ENCODE measurements at regions not wholly inside any gene's neighbourhood (a gene's known extent, or its start where the extent isn't known, plus 50 kb on each side); places are given as distances from the start of the nearest gene placed in this dataset.

- Mint-ChIP-seq H3K36me3 (no peaks in the 10 kb centered on the region), H3K4me1 (no peaks in the 10 kb centered on the region), H3K27ac (no peak overlapping the region), H3K27me3 (ENCODE audit: low read depth) (peaks cover 21% of the 10 kb centered on the region), H3K9me3 (no peaks in the 10 kb centered on the region), H3K4me3 (no peak overlapping the region)
- TF ChIP-seq CTCF (IDR thresholded peaks at IDR 0.05; ENCODE audit: unreplicated experiment) = no peak
- no peak for DNase-seq (ENCODE audit: low spot score in 2 of 2, unreplicated experiment in 2 of 2)
These were observed 249.6 kb upstream of the G2E3 start for GRCh38 chr14:30309405-30309804.

- H3K27ac Mint-ChIP-seq = no peak overlapping the region
- no peaks in the 10 kb centered on the region for H3K4me1 Mint-ChIP-seq
- no peak for DNase-seq (ENCODE audit: low spot score in 2 of 2, unreplicated experiment in 2 of 2)
- peaks cover 6% of the 10 kb centered on the region for H3K9me3 Mint-ChIP-seq
- TF ChIP-seq CTCF (IDR thresholded peaks at IDR 0.05; ENCODE audit: unreplicated experiment) = no peak
- no peak overlapping the region for H3K4me3 Mint-ChIP-seq
- H3K27me3 Mint-ChIP-seq (ENCODE audit: low read depth) = peaks cover 25% of the 10 kb centered on the region
- no peaks in the 10 kb centered on the region for H3K36me3 Mint-ChIP-seq
These were observed 246.7 kb upstream of the G2E3 start for GRCh38 chr14:30312214-30312613.

- Mint-ChIP-seq H3K9me3 (peaks cover 6% of the 10 kb centered on the region), H3K4me1 (peaks cover 3% of the 10 kb centered on the region), H3K27me3 (ENCODE audit: low read depth) (peaks cover 17% of the 10 kb centered on the region), H3K27ac (no peak overlapping the region), H3K36me3 (no peaks in the 10 kb centered on the region), H3K4me3 (no peak overlapping the region)
- no peak for DNase-seq (ENCODE audit: low spot score in 2 of 2, unreplicated experiment in 2 of 2)
- TF ChIP-seq CTCF (IDR thresholded peaks at IDR 0.05; ENCODE audit: unreplicated experiment) = no peak
These were observed 241.2 kb upstream of the G2E3 start for GRCh38 chr14:30317729-30318128.

GRCh38 chr14:30322819-30323218, 236.1 kb upstream of the G2E3 start:
- no peak for DNase-seq (ENCODE audit: low spot score in 2 of 2, unreplicated experiment in 2 of 2)
- Mint-ChIP-seq H3K27ac (no peak overlapping the region), H3K4me3 (no peak overlapping the region), H3K36me3 (no peaks in the 10 kb centered on the region), H3K27me3 (ENCODE audit: low read depth) (peaks cover 13% of the 10 kb centered on the region), H3K9me3 (peaks cover 12% of the 10 kb centered on the region), H3K4me1 (peaks cover under 1% of the 10 kb centered on the region)
- TF ChIP-seq CTCF (IDR thresholded peaks at IDR 0.05; ENCODE audit: unreplicated experiment) = no peak

- no peak for TF ChIP-seq CTCF (IDR thresholded peaks at IDR 0.05; ENCODE audit: unreplicated experiment)
- DNase-seq (ENCODE audit: low spot score in 2 of 2, unreplicated experiment in 2 of 2) = no peak
- Mint-ChIP-seq H3K27ac (no peak overlapping the region), H3K4me3 (no peak overlapping the region), H3K36me3 (no peaks in the 10 kb centered on the region), H3K4me1 (no peaks in the 10 kb centered on the region), H3K9me3 (peaks cover 13% of the 10 kb centered on the region), H3K27me3 (ENCODE audit: low read depth) (peaks cover 5% of the 10 kb centered on the region)
These were observed 228.9 kb upstream of the G2E3 start for GRCh38 chr14:30330033-30330432.

GRCh38 chr14:30330445-30330844, 228.5 kb upstream of the G2E3 start:
- no peak overlapping the region for H3K27ac Mint-ChIP-seq
- H3K36me3 Mint-ChIP-seq = no peaks in the 10 kb centered on the region
- no peak for DNase-seq (ENCODE audit: low spot score in 2 of 2, unreplicated experiment in 2 of 2)

More at GRCh38 chr14:30330445-30330844, 228.5 kb upstream of the G2E3 start:
- H3K4me1 Mint-ChIP-seq = no peaks in the 10 kb centered on the region
- peaks cover 10% of the 10 kb centered on the region for H3K9me3 Mint-ChIP-seq
- TF ChIP-seq CTCF (IDR thresholded peaks at IDR 0.05; ENCODE audit: unreplicated experiment) = peak; percentile 85
- no peak overlapping the region for H3K4me3 Mint-ChIP-seq
- peaks cover 5% of the 10 kb centered on the region for H3K27me3 Mint-ChIP-seq (ENCODE audit: low read depth)
